22Rv1 (cell line): ENCODE measurements at regions not wholly inside any gene's neighbourhood (a gene's known extent, or its start where the extent isn't known, plus 50 kb on each side); places are given as distances from the start of the nearest gene placed in this dataset.

Source experiments
- CTCF ChIP-seq: fragments of 450-650 bp; IDR thresholded peaks from 2 replicates; pipeline ENCODE4 v1.5.1; 2017; ENCODE audit warnings: mild to moderate bottlenecking
- ZFX ChIP-seq: fragments of 450-650 bp; IDR thresholded peaks from 2 replicates; pipeline ENCODE4 v1.6.1; 2017; ENCODE audit warnings: antibody characterized with exemption, borderline replicate concordance

GRCh38 chr5:82367930-82368329 lies 89.8 kb upstream of the RPS23 start:
- no peak for TF ChIP-seq CTCF
- TF ChIP-seq ZFX: no peak
